Medulla oblongata (tissue), 1 donor: ENCODE measurements at regions not wholly inside any gene's neighbourhood (a gene's known extent, or its start where the extent isn't known, plus 50 kb on each side); places are given as distances from the start of the nearest gene placed in this dataset.

ENCODE experiments used
- DNase-seq: peaks from one replicate; pipeline ENCODE4 v3.0.0-alpha.2; 2015; ENCODE audit errors: extremely low spot score

DNA sequence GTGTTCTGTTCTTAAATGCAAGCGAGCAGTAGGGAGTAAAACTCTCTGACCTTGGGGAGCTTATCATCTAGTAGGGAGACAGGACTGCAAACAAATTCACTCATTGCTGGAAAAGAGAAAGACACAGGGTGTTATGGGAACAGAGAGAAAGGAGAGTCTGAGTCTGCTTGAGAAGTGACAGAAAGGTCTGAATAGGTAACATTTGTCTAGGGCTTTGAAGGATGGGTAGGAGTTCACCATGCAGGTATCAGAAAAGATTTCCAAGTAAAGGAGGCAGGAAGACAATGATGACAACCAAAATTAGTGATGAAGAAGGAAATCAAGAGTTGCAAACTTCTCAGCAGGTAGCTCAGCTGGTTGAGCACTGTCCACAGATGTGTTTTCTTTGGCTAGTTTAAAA is 93.6 kb upstream of the GPR139 start:
- DNase-seq, result no peak

- DNase-seq, result no peak
Observed at GRCh38 chr16:20166531-20167235, 93.0 kb upstream of the GPR139 start.

- no peak for DNase-seq
Observed at GRCh38 chr16:20153444-20153843, 79.8 kb upstream of the GPR139 start.

- DNase-seq, result no peak
Observed at GRCh38 chr16:20147091-20147490, 73.4 kb upstream of the GPR139 start.

DNA sequence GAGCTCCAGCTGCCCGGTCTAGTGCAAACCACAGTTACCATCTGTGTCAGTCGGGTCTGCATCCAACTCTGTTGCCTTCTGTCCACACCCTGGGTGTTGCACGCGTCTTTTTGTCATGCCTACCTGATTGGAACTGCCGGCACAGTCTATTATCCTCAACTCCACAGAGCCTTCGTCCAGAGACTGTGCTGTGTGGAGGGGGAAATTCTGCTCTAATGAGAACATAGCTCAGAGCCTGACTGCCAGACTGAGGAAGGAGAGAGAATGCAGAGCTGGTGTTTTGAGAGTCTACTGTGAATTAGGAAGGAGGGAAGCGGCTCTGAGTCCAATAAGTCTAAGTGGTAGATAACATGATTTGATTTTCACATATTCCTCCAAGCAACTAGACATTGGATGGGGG is 68.3 kb upstream of the GPR139 start:
- no peak for DNase-seq

- no peak for DNase-seq
Observed at GRCh38 chr16:20137909-20138308, 64.2 kb upstream of the GPR139 start.

GRCh38 chr16:20137194-20137593 is 63.5 kb upstream of the GPR139 start:
- no peak for DNase-seq

GRCh38 chr16:20136446-20136968 is 62.8 kb upstream of the GPR139 start:
- no peak for DNase-seq

DNA sequence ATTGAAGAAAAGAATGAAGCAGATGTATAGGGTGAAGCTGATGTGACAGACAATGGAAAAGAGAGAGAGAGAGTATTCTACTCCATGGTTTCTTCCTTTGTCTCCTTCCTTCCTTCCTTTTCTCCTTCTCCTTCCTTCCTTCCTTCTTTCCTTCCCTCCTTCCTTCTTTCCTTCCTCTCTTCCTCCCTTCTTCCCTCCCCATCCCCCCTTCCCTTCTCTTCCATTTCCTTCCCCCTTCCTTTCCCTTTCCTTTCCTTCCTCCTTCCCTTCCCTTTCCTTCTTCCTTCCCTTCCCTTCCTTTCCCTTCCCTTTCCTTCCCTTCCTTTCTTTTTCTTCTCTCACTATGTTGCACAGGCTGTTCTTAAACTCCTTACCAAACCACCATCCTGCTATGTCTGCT is 55.7 kb upstream of the GPR139 start:
- no peak for DNase-seq
